ENCODE measurements at regions not wholly inside any gene's neighbourhood (a gene's known extent, or its start where the extent isn't known, plus 50 kb on each side); places are given as distances from the start of the nearest gene placed in this dataset.

- TF ChIP-seq EP300 (IDR thresholded peaks at IDR 0.05; ENCODE audit: borderline replicate concordance) (no peak), TEAD4 (IDR thresholded peaks at IDR 0.05) (no peak), YY1 (IDR thresholded peaks at IDR 0.05; ENCODE audit: low read depth) (no peak), TCF12 (IDR thresholded peaks at IDR 0.05; ENCODE audit: low read depth) (no peak), CREB1 (IDR thresholded peaks at IDR 0.05; ENCODE audit: low read depth) (no peak)
- TF ChIP-seq, protein P1, sequence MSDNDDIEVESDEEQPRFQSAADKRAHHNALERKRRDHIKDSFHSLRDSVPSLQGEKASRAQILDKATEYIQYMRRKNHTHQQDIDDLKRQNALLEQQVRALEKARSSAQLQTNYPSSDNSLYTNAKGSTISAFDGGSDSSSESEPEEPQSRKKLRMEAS (IDR thresholded peaks at IDR 0.05) = no peak
Observed at GRCh38 chr13:72620874-72621273, 106.6 kb downstream of the MZT1 start.
